K562 (cell line): ENCODE measurements at regions not wholly inside any gene's neighbourhood (a gene's known extent, or its start where the extent isn't known, plus 50 kb on each side); places are given as distances from the start of the nearest gene placed in this dataset.

Experiments used
- ATAC-seq: fragments of 200-7000 bp; cut with Tn5 transposase; 3 replicates; pipeline ENCODE4 v1.9.1; 2020; ENCODE audit warnings: moderate library complexity
- BruUV-seq: library from RNA; stranded (reverse); fragments of 400-500 nt; replicated peaks from 2 replicates; lab custom pipeline; 2021; lab: Mats Ljungman, UMichigan
- CTCF ChIA-PET: fragments of 300-600 bp; formaldehyde crosslinking; extraction: SDS; loops from one replicate; lab custom pipeline; 2021; ENCODE audit warnings: low intra/inter-chr PET ratio; lab: Yijun Ruan, JAX
- POLR2A ChIA-PET: fragments of 300-600, 350-650 bp; sonication (Branson Sonifier 250); formaldehyde crosslinking; extraction: SDS; loops from one replicate; lab custom pipeline; 2021; ENCODE audit warnings: antibody characterized with exemption, inconsistent platforms; lab: Yijun Ruan, JAX
- DNase-seq, 4 experiments: peaks; one replicate each; pipeline versions ENCODE4 v3.0.0 to v3.0.0-alpha.2; 2011 to 2018; ENCODE audit warnings: low spot score in 3 of 4, mixed read lengths in 3 of 4; ENCODE audit errors: extremely low read depth in 1 of 4
- FAIRE-seq: peaks from 2 replicates; lab custom pipeline; 2011; peaks lifted over from hg19 to GRCh38; lab: Jason Lieb, UNC
- H2AFZ ChIP-seq: 2 replicates; pipeline ENCODE4 v1.6.0; 2011; ENCODE audit warnings: low read depth, low read length, control low read depth, inconsistent platforms
- H3K27ac ChIP-seq: fragments of 200-600 bp; 3 replicates; pipeline ENCODE4 v1.8.0; 2011; ENCODE audit warnings: low read depth, mild to moderate bottlenecking, control low read depth, inconsistent platforms, low read length, moderate library complexity, mixed read lengths; ENCODE audit errors: extremely low read depth
- H3K27me3 ChIP-seq, 2 experiments: fragments of 300-600 bp in 1 of 2; 2 replicates in 1 of 2; 3 replicates in 1 of 2; pipeline versions ENCODE4 v1.6.0 to v1.8.0; 2011; ENCODE audit warnings: inconsistent platforms in 2 of 2, low read length in 2 of 2, mild to moderate bottlenecking in 1 of 2, mixed read lengths in 1 of 2, moderate library complexity in 1 of 2; ENCODE audit not compliant: control insufficient read depth in 2 of 2, insufficient read depth in 2 of 2
- H3K36me3 ChIP-seq: fragments of 300-600 bp; 3 replicates; pipeline ENCODE4 v1.8.0; 2011; ENCODE audit warnings: mild to moderate bottlenecking, low read length, inconsistent platforms; ENCODE audit not compliant: control insufficient read depth, insufficient read depth
- H3K4me1 ChIP-seq, 2 experiments: fragments of 200-600 bp in 1 of 2; replicated peaks in 1 of 2; 2 replicates in 1 of 2; 3 replicates in 1 of 2; pipeline versions ENCODE4 v1.5.1 to v1.8.0; 2011; ENCODE audit warnings: inconsistent platforms in 2 of 2, low read length in 2 of 2, mild to moderate bottlenecking in 1 of 2, mixed read lengths in 1 of 2, moderate library complexity in 1 of 2; ENCODE audit not compliant: control insufficient read depth in 2 of 2, insufficient read depth in 2 of 2
- H3K4me2 ChIP-seq: 2 replicates; pipeline ENCODE4 v1.6.1; 2011; ENCODE audit warnings: low read length, control low read depth, inconsistent platforms, mixed read lengths; ENCODE audit not compliant: insufficient read depth
- H3K4me3 ChIP-seq: fragments of 200-600 bp; sonication (generic), shearing (Covaris generic); 2 replicates; pipeline ENCODE4 v1.5.1; 2016; ENCODE audit warnings: control low read depth, inconsistent platforms
- H3K79me2 ChIP-seq: fragments of 200-600 bp; 3 replicates; pipeline ENCODE4 v1.8.0; 2011; ENCODE audit warnings: low read length, inconsistent platforms; ENCODE audit not compliant: control insufficient read depth, insufficient read depth
- H3K9ac ChIP-seq, 2 experiments: 2 replicates each; pipeline versions ENCODE4 v1.6.0 to v1.6.1; 2011; ENCODE audit warnings: low read depth in 2 of 2, low read length in 2 of 2, control low read depth in 1 of 2, inconsistent platforms in 1 of 2, mild to moderate bottlenecking in 1 of 2, mixed read lengths in 1 of 2; ENCODE audit not compliant: insufficient read depth in 1 of 2
- H3K9me1 ChIP-seq: one replicate; pipeline ENCODE4 v1.6.0; 2011; ENCODE audit warnings: inconsistent platforms, mild to moderate bottlenecking, low read length, moderate library complexity; ENCODE audit not compliant: control insufficient read depth, insufficient read depth
- H3K9me3 ChIP-seq: replicated peaks from 2 replicates; pipeline ENCODE4 v1.5.1; 2011; ENCODE audit warnings: low read depth, low read length, inconsistent platforms; ENCODE audit not compliant: control insufficient read depth, insufficient read depth
- H4K20me1 ChIP-seq: replicated peaks from 2 replicates; pipeline ENCODE4 v1.6.1; 2011; ENCODE audit warnings: low read length, inconsistent platforms, mixed read lengths; ENCODE audit not compliant: control insufficient read depth, insufficient read depth
- ARID2 ChIP-seq: fragments of 450-650 bp; IDR thresholded peaks from 2 replicates; pipeline ENCODE4 v1.6.1; 2017; ENCODE audit warnings: antibody characterized with exemption, mild to moderate bottlenecking
- BRD4 ChIP-seq: fragments of 200-600 bp; sonication (generic); IDR thresholded peaks from 2 replicates; pipeline ENCODE4 v1.6.1; 2017; ENCODE audit warnings: inconsistent platforms
- CHCHD3 ChIP-seq: fragments of 250-450 bp; sonication (Bioruptor Pico); IDR thresholded peaks from 2 replicates; pipeline ENCODE4 v2.1.2; 2022; ENCODE audit warnings: mild to moderate bottlenecking
- HLTF ChIP-seq: fragments of 450-650 bp; IDR thresholded peaks from 2 replicates; pipeline ENCODE4 v1.6.1; 2016
- HMG20A ChIP-seq: fragments of 450-650 bp; formaldehyde crosslinking; conservative IDR thresholded peaks from 2 replicates; pipeline ENCODE4 v1.4.0; 2020; ENCODE audit warnings: mild to moderate bottlenecking, mixed read lengths
- HNRNPK ChIP-seq: fragments of 200-400 bp; formaldehyde crosslinking; IDR thresholded peaks from one replicate; pipeline ENCODE4 v1.6.1; 2018; ENCODE audit warnings: mild to moderate bottlenecking, low read depth, low read length; ENCODE audit not compliant: poor library complexity, severe bottlenecking
- KHSRP ChIP-seq: fragments of 450-650 bp; IDR thresholded peaks from 2 replicates; pipeline ENCODE4 v1.6.1; 2017
- MEIS2 ChIP-seq: fragments of 450-650 bp; IDR thresholded peaks from 2 replicates; pipeline ENCODE4 v1.6.1; 2014; ENCODE audit warnings: mild to moderate bottlenecking; ENCODE audit not compliant: partially characterized antibody
- NBN ChIP-seq: fragments of 450-650 bp; IDR thresholded peaks from 2 replicates; pipeline ENCODE4 v1.6.1; 2016; ENCODE audit warnings: low read depth, mild to moderate bottlenecking
- NFRKB ChIP-seq: fragments of 450-650 bp; IDR thresholded peaks from 2 replicates; pipeline ENCODE4 v1.6.1; 2016; ENCODE audit warnings: low read depth
- POLR3A ChIP-seq: IDR thresholded peaks from 2 replicates; pipeline ENCODE4 v1.6.1; 2011; ENCODE audit warnings: borderline replicate concordance, mild to moderate bottlenecking, moderate library complexity; ENCODE audit not compliant: insufficient read length, insufficient read depth; ENCODE audit errors: extremely low read depth
- STAT5B ChIP-seq: fragments of 250-450 bp; sonication (Bioruptor Pico); IDR thresholded peaks from 2 replicates; pipeline ENCODE4 v1.8.0; 2021; ENCODE audit warnings: mild to moderate bottlenecking, inconsistent platforms
- TCF3 ChIP-seq: sonication (generic); formaldehyde crosslinking; IDR thresholded peaks from 2 replicates; pipeline ENCODE4 v1.4.0; 2020; ENCODE audit warnings: mild to moderate bottlenecking, missing genetic modification reagents
- TCF7 ChIP-seq: sonication (generic); IDR thresholded peaks from 2 replicates; pipeline ENCODE4 v1.6.1; 2016; ENCODE audit warnings: antibody characterized with exemption, borderline replicate concordance
- ZNF175 ChIP-seq: fragments of 200-800 bp; sonication (Bioruptor generic); IDR thresholded peaks from 2 replicates; pipeline ENCODE4 v1.6.1; 2016; ENCODE audit warnings: low read depth, mild to moderate bottlenecking, missing genetic modification characterization, missing compliant biosample characterization
- WGBS: fragments of 100-300 bp; shearing (Covaris generic); methylation state at CpG from one replicate; pipeline ENCODE4 v1.1.6; 2016; ENCODE audit warnings: low coverage, mixed read lengths; ENCODE audit not compliant: insufficient coverage; ENCODE audit errors: missing lambda C conversion rate; 5-methylcytosine and 5-hydroxymethylcytosine counted together
- in situ Hi-C: fragments of 300-500 bp; cut with MboI; formaldehyde crosslinking; loops from 4 replicates; pipeline ENCODE4 v1.15.0; 2018; ENCODE audit warnings: inconsistent platforms, mixed read lengths
- intact Hi-C: fragments of 100-400 bp; cut with micrococcal nuclease; formaldehyde crosslinking; loops from 2 replicates; pipeline ENCODE4 v1.14.2; 2022
- TF ChIP-seq, protein P1 (sequence below): fragments of 450-650 bp; formaldehyde crosslinking; IDR thresholded peaks from 2 replicates; pipeline ENCODE4 v1.4.0; 2020; ENCODE audit warnings: mild to moderate bottlenecking, moderate library complexity
- TF ChIP-seq, protein P2 (sequence below): fragments of 150-350 bp; conservative IDR thresholded peaks from 2 replicates; pipeline ENCODE4 v1.6.1; 2014; ENCODE audit warnings: low read length

DNA sequence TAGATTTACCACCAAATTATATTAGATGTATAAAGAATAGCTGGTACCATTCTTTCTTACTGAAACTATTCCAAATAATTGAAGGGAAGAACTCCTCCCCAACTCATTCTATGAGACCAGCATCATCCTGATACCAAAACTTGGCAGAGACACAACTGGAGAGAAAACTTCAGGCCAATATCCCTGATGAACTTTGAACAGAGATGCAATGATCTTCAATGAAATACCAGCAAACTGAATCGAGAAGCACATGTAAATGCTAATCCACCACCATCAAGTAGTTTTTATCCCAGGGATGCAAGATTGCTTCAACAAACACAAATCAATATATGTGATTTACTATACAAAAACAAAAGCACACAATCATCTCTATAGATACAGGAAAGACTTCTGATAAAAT, 329.8 kb downstream of the RDH14 start:
- no peaks in the 10 kb centered on the region for H3K9me3 ChIP-seq
- H2AFZ ChIP-seq: no peak overlapping the region
- BruUV-seq: no TSS peak
- no peaks in the 10 kb centered on the region for H3K79me2 ChIP-seq
- no peaks in the 10 kb centered on the region for H3K27me3 ChIP-seq
- intact Hi-C loops (no loop called here), in situ Hi-C loops (no loop called here)
- ChIA-PET CTCF (no interaction called here), POLR2A (no interaction called here)
- H3K4me2 ChIP-seq: no peak overlapping the region
- H3K9me1 ChIP-seq: no peaks in the 10 kb centered on the region
- 0% methylated on average over 1 of the region's 1 CpG for WGBS
- no peaks in the 10 kb centered on the region for H3K36me3 ChIP-seq
- DNase-seq (no peak), FAIRE-seq (no peak), ATAC-seq (no peak)
- no peak overlapping the region for H3K9ac ChIP-seq
- no peak overlapping the region for H3K4me3 ChIP-seq
- no peaks in the 10 kb centered on the region for H4K20me1 ChIP-seq
- H3K27ac ChIP-seq: no peak overlapping the region
- no peaks in the 10 kb centered on the region for H3K4me1 ChIP-seq
- TF ChIP-seq BRD4: no peak
- TF ChIP-seq STAT5B (CRISPR knock-in tag): no peak
- TF ChIP-seq ARID2: no peak
- no peak for TF ChIP-seq KHSRP
- no peak for TF ChIP-seq HNRNPK
- TF ChIP-seq HMG20A (CRISPR knock-in tag): no peak
- no peak for TF ChIP-seq POLR3A
- TF ChIP-seq TCF3 (CRISPR knock-in tag): no peak
- TF ChIP-seq, protein P1, sequence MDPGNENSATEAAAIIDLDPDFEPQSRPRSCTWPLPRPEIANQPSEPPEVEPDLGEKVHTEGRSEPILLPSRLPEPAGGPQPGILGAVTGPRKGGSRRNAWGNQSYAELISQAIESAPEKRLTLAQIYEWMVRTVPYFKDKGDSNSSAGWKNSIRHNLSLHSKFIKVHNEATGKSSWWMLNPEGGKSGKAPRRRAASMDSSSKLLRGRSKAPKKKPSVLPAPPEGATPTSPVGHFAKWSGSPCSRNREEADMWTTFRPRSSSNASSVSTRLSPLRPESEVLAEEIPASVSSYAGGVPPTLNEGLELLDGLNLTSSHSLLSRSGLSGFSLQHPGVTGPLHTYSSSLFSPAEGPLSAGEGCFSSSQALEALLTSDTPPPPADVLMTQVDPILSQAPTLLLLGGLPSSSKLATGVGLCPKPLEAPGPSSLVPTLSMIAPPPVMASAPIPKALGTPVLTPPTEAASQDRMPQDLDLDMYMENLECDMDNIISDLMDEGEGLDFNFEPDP (CRISPR knock-in tag): no peak
- TF ChIP-seq HLTF: no peak
- TF ChIP-seq TCF7: no peak
- no peak for TF ChIP-seq CHCHD3
- no peak for TF ChIP-seq NFRKB
- TF ChIP-seq, protein P2, sequence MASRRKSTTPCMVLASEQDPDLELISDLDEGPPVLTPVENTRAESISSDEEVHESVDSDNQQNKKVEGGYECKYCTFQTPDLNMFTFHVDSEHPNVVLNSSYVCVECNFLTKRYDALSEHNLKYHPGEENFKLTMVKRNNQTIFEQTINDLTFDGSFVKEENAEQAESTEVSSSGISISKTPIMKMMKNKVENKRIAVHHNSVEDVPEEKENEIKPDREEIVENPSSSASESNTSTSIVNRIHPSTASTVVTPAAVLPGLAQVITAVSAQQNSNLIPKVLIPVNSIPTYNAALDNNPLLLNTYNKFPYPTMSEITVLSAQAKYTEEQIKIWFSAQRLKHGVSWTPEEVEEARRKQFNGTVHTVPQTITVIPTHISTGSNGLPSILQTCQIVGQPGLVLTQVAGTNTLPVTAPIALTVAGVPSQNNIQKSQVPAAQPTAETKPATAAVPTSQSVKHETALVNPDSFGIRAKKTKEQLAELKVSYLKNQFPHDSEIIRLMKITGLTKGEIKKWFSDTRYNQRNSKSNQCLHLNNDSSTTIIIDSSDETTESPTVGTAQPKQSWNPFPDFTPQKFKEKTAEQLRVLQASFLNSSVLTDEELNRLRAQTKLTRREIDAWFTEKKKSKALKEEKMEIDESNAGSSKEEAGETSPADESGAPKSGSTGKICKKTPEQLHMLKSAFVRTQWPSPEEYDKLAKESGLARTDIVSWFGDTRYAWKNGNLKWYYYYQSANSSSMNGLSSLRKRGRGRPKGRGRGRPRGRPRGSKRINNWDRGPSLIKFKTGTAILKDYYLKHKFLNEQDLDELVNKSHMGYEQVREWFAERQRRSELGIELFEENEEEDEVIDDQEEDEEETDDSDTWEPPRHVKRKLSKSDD: no peak
- TF ChIP-seq MEIS2: no peak
- no peak for TF ChIP-seq ZNF175 (CRISPR knock-in tag)
- TF ChIP-seq NBN: no peak
